Coronary artery (tissue), 2 donors: ENCODE measurements at regions not wholly inside any gene's neighbourhood (a gene's known extent, or its start where the extent isn't known, plus 50 kb on each side); places are given as distances from the start of the nearest gene placed in this dataset.
"Not testable (repeated sequence)": the region's sequence is repeated elsewhere in the genome, so short reads cannot be mapped to it uniquely, and the experiment has no call there.

Experiments
- DNase-seq: peaks from one replicate; pipeline ENCODE4 v3.0.0-alpha.2; 2017; ENCODE audit warnings: low spot score
- H3K27ac ChIP-seq, 2 donors: fragments of 200-600 bp; sonication (generic); one replicate each; pipeline ENCODE4 v1.5.1; 2016 to 2019
- H3K4me3 ChIP-seq: fragments of 200-600 bp; sonication (generic); 2 replicates; pipeline ENCODE4 v1.5.1; 2016; ENCODE audit warnings: mild to moderate bottlenecking, moderate library complexity
- TF ChIP-seq, protein P1 (sequence below): fragments of 200-600 bp; sonication (generic); IDR thresholded peaks from one replicate; pipeline ENCODE4 v1.5.1; 2019; ENCODE audit warnings: antibody characterized with exemption

GRCh38 chr1:60880202-60880601 lies 202.2 kb upstream of the NFIA start:
- no peak overlapping the region for H3K27ac ChIP-seq
- DNase-seq: no peak
- TF ChIP-seq, protein P1, sequence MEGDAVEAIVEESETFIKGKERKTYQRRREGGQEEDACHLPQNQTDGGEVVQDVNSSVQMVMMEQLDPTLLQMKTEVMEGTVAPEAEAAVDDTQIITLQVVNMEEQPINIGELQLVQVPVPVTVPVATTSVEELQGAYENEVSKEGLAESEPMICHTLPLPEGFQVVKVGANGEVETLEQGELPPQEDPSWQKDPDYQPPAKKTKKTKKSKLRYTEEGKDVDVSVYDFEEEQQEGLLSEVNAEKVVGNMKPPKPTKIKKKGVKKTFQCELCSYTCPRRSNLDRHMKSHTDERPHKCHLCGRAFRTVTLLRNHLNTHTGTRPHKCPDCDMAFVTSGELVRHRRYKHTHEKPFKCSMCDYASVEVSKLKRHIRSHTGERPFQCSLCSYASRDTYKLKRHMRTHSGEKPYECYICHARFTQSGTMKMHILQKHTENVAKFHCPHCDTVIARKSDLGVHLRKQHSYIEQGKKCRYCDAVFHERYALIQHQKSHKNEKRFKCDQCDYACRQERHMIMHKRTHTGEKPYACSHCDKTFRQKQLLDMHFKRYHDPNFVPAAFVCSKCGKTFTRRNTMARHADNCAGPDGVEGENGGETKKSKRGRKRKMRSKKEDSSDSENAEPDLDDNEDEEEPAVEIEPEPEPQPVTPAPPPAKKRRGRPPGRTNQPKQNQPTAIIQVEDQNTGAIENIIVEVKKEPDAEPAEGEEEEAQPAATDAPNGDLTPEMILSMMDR: no peak
- H3K4me3 ChIP-seq: no peak overlapping the region

- no peak overlapping the region for H3K27ac ChIP-seq
- H3K4me3 ChIP-seq: no peak overlapping the region
- TF ChIP-seq, protein P1: no peak
Measured at GRCh38 chr1:60878323-60878722, 204.0 kb upstream of the NFIA start.

GRCh38 chr1:60877376-60877775 lies 205.0 kb upstream of the NFIA start:
- no peak for DNase-seq
- TF ChIP-seq, protein P1: no peak
- Histone ChIP-seq H3K4me3 (no peak overlapping the region), H3K27ac (no peak overlapping the region)

More at GRCh38 chr1:60878323-60878722, 204.0 kb upstream of the NFIA start:
- no peak for DNase-seq

DNA sequence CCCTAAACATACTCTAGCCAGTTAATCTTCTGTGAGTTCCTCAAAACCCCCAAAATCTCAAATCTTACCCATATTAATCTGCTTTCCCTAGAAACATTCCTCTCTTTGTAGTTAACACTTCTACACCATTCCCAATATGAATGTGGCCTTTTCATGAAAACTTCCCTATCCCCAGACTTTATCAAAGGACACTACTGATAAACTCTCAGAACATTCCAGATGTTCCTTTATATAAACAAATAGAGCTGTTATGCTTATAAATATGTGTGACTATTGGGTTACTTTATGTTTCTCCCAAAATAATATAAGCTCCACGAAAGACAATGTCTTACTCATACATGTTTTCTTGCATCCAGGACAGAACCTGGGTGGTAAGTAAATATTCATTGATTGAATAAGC lies 205.4 kb upstream of the NFIA start:
- TF ChIP-seq, protein P1: no peak
- Histone ChIP-seq H3K4me3 (no peak overlapping the region), H3K27ac (no peak overlapping the region)
- no peak for DNase-seq

GRCh38 chr1:60875138-60875537 lies 207.2 kb upstream of the NFIA start:
- no peak overlapping the region for H3K27ac ChIP-seq
- no peak for DNase-seq
- TF ChIP-seq, protein P1: no peak

DNA sequence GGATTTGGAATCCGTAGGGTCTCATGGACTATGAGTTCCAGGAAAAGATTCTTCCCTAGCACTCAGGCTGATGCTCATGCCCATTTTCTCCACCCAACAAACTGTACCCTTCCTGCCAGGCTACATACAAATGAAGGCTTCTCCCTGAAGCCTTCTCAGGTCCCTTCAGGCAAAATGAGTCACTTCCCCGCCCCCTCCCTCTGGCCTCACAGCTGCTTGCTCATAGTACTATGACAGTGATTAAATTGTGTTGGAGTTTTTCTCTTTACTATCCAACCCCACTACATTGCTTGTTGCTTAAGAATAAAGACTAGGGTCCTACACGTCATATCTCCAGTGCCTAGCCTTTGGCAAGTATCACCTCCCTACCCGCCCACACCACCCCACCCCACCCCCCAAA lies 207.6 kb upstream of the NFIA start:
- no peak for DNase-seq
- Histone ChIP-seq H3K27ac (no peak overlapping the region), H3K4me3 (no peak overlapping the region)
- TF ChIP-seq, protein P1: no peak

More at GRCh38 chr1:60875138-60875537, 207.2 kb upstream of the NFIA start:
- H3K4me3 ChIP-seq: no peak overlapping the region

DNA sequence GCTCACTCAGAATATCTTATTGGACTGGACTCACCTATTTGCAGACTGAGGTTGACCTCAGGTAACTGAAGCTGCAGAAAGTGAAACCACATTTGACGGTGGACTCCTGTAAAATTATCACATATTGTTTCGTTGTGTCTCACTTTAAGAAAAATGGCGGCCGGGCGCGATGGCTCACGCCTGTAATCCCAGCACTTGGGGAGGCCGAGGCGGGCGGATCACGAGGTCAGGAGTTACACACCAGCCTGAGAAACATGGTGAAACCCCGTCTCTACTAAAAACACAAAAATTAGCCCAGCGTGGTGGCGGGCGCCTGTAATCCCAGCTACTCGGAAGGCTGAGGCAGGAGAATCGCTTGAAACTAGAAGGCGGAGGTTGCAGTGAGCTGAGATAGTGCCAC lies 209.0 kb upstream of the NFIA start:
- DNase-seq, H3K4me3 ChIP-seq, H3K27ac ChIP-seq: not testable (repeated sequence)

GRCh38 chr1:60872426-60873054 lies 209.8 kb upstream of the NFIA start:
- Histone ChIP-seq H3K4me3 (no peak overlapping the region), H3K27ac (no peak overlapping the region)
- TF ChIP-seq, protein P1: no peak
- no peak for DNase-seq
